Muscle layer of duodenum (tissue), 2 donors: ENCODE measurements at regions not wholly inside any gene's neighbourhood (a gene's known extent, or its start where the extent isn't known, plus 50 kb on each side); places are given as distances from the start of the nearest gene placed in this dataset.
"Not testable (repeated sequence)": the region's sequence is repeated elsewhere in the genome, so short reads cannot be mapped to it uniquely, and the experiment has no call there.

Experiments
- H3K27ac ChIP-seq: one replicate; pipeline ENCODE4 v1.7.0; 2013; ENCODE audit warnings: mild to moderate bottlenecking, low read length
- H3K27me3 ChIP-seq: one replicate; pipeline ENCODE4 v1.7.0; 2013; ENCODE audit warnings: low read depth, mild to moderate bottlenecking, control low read depth, low read length
- H3K36me3 ChIP-seq, 2 donors: one replicate each; pipeline ENCODE4 v1.7.0; 2013; ENCODE audit warnings: low read length in 2 of 2, control low read depth in 1 of 2, mild to moderate bottlenecking in 1 of 2; ENCODE audit not compliant: insufficient read depth in 2 of 2, control insufficient read depth in 1 of 2
- H3K4me1 ChIP-seq, 2 donors: one replicate each; pipeline ENCODE4 v1.7.0; 2013; ENCODE audit warnings: low read length in 2 of 2, mild to moderate bottlenecking in 2 of 2, control low read depth in 1 of 2, moderate library complexity in 1 of 2; ENCODE audit not compliant: insufficient read depth in 2 of 2, control insufficient read depth in 1 of 2
- H3K4me3 ChIP-seq, 2 donors: one replicate each; pipeline ENCODE4 v1.7.0; 2013; ENCODE audit warnings: low read length in 2 of 2, low read depth in 1 of 2, mild to moderate bottlenecking in 1 of 2
- H3K9me3 ChIP-seq, 2 donors: one replicate each; pipeline ENCODE4 v1.7.0; 2013; ENCODE audit warnings: low read length in 2 of 2, control low read depth in 1 of 2, mild to moderate bottlenecking in 1 of 2; ENCODE audit not compliant: control insufficient read depth in 1 of 2
- donor health status: healthy.

DNA sequence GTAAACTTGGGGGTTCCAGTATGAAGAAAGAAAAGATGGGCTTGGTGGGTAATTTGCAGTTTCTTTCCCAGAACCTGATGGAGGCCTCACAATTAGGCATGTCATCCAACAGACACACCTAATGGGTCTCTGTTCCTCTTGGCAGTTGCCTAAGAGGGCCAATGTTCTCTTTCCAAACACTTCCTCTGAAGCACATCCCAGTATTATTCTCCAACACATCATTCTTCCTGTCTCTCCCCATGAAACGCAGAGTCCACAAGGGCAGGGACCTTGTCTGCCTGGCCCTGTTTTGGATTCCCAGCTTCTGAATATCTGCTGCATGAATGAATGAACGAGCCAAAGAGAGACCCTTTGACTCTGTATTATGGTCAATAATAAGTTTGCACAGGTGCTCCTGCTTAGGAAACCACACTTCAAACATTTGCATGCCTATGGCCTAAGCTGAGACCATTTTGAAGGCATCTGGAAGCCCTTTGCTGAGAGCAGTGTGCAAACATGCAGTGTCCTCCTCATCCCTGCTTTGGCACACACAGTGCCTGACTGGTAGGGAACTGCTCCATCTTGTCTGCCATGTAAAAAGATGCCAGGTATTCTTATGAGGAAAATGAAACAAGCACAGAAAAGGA is 100.9 kb upstream of the CHST15 start:
- Histone ChIP-seq H3K9me3 (no peaks in the 10 kb centered on the region), H3K27ac (no peak overlapping the region), H3K36me3 (no peaks in the 10 kb centered on the region), H3K27me3 (no peaks in the 10 kb centered on the region), H3K4me3 (no peak overlapping the region), H3K4me1 (no peaks in the 10 kb centered on the region)

DNA sequence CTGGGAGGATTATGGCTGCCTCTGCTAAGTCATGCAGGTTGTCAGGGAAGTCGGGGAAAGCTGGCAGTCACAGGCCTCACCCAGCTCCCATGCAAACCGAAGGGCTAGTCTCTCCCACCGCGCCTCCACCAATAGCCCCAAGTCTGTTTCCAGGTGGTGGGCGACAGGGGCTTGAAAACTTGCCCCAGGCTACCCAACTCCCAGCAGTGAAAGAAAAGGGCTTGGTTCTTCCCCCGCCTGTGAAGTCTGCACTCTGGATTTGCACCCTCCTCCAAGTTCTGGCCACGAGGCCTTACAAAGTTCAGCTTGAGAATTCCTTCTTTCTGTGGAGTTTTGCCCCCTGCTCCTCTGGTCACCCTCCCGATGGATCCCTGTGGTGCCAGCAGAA is 99.9 kb upstream of the CHST15 start:
- no peaks in the 10 kb centered on the region for H3K4me1 ChIP-seq

DNA sequence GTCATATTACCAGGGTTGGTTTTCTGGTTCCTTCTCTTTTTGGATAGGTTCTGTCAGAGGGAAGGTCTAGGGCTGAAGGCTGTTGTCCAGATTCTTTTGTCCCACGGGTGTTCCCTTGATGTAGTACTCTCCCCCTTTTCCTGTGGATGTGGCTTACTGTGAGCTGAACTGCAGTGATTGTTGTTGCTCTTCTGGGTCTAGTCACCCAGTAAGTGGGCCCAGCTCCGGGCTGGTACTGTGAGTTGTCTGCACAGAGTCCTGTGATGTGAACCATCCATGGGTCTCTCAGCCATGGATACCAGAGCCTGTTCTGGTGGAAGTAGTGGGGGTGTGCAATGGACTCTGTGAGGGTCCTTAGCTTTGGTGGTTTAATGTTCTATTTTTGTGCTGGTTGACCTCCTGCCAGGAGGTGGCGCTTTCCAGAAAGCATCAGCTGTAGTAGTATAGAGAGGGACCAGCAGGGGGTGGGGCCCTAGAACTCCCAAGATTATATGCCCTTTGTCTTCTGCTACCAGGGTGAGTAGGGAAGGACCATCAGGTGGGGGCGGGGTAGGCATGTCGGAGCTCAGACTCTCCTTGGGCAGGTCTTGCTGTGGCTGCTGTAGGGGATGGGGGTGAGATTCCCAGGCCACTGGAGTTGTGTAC is 99.4 kb upstream of the CHST15 start:
- not testable (repeated sequence) for H3K27me3 ChIP-seq, H3K4me1 ChIP-seq, H3K36me3 ChIP-seq, H3K9me3 ChIP-seq, H3K27ac ChIP-seq, H3K4me3 ChIP-seq

More for the DNA sequence above, 99.9 kb upstream of the CHST15 start:
- Histone ChIP-seq H3K27me3 (no peaks in the 10 kb centered on the region), H3K9me3 (no peaks in the 10 kb centered on the region), H3K27ac (no peak overlapping the region), H3K4me3 (no peak overlapping the region), H3K36me3 (no peaks in the 10 kb centered on the region)

DNA sequence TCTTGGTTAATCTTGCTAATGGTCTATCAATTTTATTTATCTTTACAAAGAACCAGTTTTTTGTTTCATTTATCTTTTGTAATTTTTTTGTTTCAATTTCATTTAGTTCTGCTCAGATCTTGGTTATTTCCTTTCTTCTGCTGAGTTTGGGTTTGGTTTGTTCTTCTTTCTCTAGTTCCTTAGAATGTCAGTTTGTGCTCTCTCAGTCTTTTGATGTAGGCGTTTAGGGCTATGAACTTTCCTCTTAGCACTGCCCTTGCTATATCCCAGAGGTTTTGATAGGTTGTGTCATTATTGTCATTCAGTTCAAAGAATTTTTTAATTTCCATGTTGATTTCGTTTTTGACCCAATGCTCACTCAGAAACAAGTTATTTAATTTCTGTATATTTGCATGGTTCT is 97.1 kb upstream of the CHST15 start:
- not testable (repeated sequence) for H3K9me3 ChIP-seq, H3K27me3 ChIP-seq, H3K27ac ChIP-seq, H3K4me3 ChIP-seq, H3K36me3 ChIP-seq, H3K4me1 ChIP-seq

DNA sequence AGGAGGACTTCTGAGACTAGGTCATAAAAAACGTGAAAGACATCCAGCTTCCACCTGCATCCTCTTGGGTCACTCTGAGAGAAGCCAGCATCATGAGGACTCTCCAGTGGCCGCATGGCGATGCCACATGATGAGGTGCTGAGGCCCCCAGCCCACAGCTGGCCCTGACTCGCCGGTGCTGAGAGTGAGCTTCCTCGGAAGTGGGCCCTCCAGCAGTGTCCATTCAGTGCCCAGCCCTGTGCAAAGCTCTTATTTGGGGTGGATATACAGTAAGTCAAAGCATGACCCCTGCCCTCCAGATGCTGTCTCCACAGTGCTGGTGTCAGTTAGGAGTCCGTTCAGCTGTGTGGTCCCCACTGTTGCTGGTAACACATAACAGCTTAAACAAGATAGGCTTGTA is 93.6 kb upstream of the CHST15 start:
- Histone ChIP-seq H3K4me3 (no peak overlapping the region), H3K9me3 (no peaks in the 10 kb centered on the region), H3K4me1 (no peaks in the 10 kb centered on the region), H3K27me3 (no peaks in the 10 kb centered on the region), H3K27ac (no peak overlapping the region), H3K36me3 (no peaks in the 10 kb centered on the region)

DNA sequence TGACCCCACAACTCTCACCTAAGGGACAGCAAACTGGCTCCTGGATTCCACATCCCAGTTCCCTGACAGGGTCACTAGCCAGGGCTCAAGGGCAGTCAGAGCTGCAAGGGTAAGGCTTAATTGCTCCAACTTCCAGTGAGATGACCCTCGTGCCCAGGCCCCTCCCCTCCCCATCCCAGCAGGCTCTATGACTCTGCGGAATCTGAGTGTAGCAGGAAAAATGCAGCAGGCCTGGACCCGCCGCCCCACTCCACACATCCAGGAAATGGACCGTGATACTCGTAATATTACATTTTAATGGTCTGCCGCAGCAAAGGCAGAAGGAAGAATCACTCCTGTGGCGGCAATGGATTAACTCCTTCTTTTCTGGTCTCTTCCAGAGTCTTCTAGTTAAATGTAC is 91.7 kb upstream of the CHST15 start:
- no peak overlapping the region for H3K4me3 ChIP-seq
- no peaks in the 10 kb centered on the region for H3K4me1 ChIP-seq
- H3K9me3 ChIP-seq = no peaks in the 10 kb centered on the region
- H3K27ac ChIP-seq = no peak overlapping the region
- no peaks in the 10 kb centered on the region for H3K27me3 ChIP-seq
- H3K36me3 ChIP-seq = no peaks in the 10 kb centered on the region

DNA sequence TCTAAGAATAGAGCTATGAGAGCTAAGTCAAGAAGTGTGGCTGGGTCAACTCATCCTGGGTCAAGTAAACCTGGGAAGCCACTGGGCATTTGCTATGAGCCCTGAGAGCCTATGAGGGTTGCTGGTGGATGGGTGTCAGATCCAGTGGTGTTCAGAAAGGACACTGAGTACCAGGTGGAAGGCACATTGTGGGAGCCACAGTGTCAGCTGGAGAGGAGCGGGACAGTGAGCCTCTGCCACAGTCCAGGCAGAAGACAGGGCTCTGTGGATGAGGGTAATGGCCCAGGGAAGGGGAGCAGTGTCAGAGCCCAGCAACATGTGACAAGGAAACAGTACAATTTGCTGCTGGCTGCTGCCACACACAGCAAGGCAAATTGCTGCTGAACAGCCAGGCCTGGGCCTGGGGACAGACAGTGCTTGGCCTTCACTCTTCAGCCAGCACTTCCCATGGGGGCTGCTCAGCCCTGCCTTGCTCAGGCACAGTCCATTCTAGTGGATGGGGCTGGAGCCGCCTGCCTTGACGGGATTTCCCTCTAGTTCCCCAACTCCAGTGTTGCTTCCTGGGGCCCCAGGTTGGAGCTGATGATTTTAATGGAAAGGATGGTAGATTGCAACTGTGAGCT is 90.9 kb upstream of the CHST15 start:
- H3K27ac ChIP-seq = no peak overlapping the region

DNA sequence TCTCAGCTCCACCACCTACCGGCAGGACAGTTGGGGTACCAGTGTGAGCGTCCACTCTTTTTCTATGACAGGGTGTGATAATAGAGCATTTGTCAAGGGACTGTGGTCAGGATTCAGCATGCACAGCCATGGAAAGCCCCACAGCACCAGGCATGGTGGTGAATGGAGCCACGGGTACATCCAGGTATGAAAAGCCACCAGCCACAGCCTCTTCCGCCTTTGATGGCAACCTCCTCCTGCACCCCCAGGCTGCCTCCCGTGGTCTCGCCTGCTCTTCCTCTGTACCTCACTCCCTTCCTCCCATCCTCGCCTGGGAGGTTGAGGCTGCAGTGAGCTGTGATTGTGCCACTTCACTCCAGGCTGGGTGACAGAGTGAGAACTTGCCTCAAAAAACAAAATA is 90.2 kb upstream of the CHST15 start:
- no peak overlapping the region for H3K27ac ChIP-seq
- no peaks in the 10 kb centered on the region for H3K27me3 ChIP-seq

More for the DNA sequence above, 90.9 kb upstream of the CHST15 start:
- Histone ChIP-seq H3K9me3 (no peaks in the 10 kb centered on the region), H3K36me3 (no peaks in the 10 kb centered on the region), H3K4me1 (no peaks in the 10 kb centered on the region), H3K4me3 (no peak overlapping the region), H3K27me3 (no peaks in the 10 kb centered on the region)

GRCh38 chr10:124182088-124182541 is 88.7 kb upstream of the CHST15 start:
- Histone ChIP-seq H3K36me3 (no peaks in the 10 kb centered on the region), H3K27me3 (no peaks in the 10 kb centered on the region), H3K4me1 (no peaks in the 10 kb centered on the region), H3K4me3 (no peak overlapping the region), H3K27ac (no peak overlapping the region), H3K9me3 (no peaks in the 10 kb centered on the region)

More for the DNA sequence above, 90.2 kb upstream of the CHST15 start:
- no peaks in the 10 kb centered on the region for H3K4me1 ChIP-seq
- no peaks in the 10 kb centered on the region for H3K36me3 ChIP-seq
- H3K9me3 ChIP-seq = no peaks in the 10 kb centered on the region
- H3K4me3 ChIP-seq = no peak overlapping the region

DNA sequence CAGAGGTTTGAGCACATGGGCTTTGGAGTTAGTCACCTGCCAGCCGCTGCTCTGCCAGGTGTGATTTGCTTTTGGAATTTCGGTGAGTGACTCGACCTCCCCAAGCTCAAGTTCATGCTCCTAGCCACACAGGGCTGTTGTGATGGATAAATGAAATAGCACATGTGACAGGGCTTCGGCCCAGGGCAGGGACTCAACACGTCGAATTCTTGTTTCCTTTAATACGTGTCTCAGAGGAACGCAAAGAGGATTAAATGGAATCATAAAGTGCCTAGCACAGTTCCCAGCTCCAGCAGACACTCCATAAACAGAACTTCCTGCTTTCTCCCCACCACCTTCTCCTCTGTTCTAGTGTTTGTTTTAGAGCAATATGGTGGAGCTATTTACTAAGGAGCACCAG is 88.3 kb upstream of the CHST15 start:
- Histone ChIP-seq H3K27me3 (no peaks in the 10 kb centered on the region), H3K9me3 (no peaks in the 10 kb centered on the region), H3K4me3 (no peak overlapping the region), H3K27ac (no peak overlapping the region), H3K4me1 (no peaks in the 10 kb centered on the region), H3K36me3 (no peaks in the 10 kb centered on the region)

DNA sequence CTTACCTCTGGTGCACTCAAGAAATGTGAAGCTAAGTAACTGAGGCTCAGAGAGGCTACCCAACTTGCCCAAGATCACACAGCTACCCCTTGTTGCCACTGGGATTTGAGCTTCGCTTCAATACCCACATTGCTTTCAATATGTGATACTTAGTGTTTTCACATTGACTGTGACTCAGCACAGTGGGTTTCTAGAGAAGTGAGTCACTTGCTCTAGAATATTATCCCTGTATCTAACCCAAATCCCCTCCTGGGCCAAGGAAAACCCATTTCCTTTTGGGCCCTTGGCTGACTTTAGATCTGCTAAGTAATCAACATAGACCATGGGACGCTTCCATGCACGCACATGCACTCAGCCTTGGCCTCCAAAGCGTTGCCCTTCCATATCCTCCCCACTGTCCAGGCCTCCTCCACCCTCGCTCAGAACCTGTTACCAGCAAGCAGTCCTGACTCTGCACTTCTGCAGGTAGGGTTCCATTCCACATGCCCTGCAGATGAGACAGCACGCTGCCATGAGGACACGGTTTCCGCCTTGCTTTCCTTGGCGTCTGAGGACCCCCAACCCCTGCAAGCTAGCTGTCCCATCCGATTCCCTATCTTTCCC is 87.7 kb upstream of the CHST15 start:
- H3K27ac ChIP-seq = no peak overlapping the region
- H3K27me3 ChIP-seq = no peaks in the 10 kb centered on the region
- no peaks in the 10 kb centered on the region for H3K4me1 ChIP-seq
- H3K36me3 ChIP-seq = no peaks in the 10 kb centered on the region
- no peak overlapping the region for H3K4me3 ChIP-seq
- H3K9me3 ChIP-seq = no peaks in the 10 kb centered on the region
